K562 (cell line): ENCODE measurements at regions not wholly inside any gene's neighbourhood (a gene's known extent, or its start where the extent isn't known, plus 50 kb on each side); places are given as distances from the start of the nearest gene placed in this dataset.
"Not testable (repeated sequence)": the region's sequence is repeated elsewhere in the genome, so short reads cannot be mapped to it uniquely, and the experiment has no call there.

ENCODE experiments used
- ATAC-seq: fragments of 200-7000 bp; cut with Tn5 transposase; 3 replicates; pipeline ENCODE4 v1.9.1; 2020; ENCODE audit warnings: moderate library complexity
- BruUV-seq: library from RNA; stranded (reverse); fragments of 400-500 nt; replicated peaks from 2 replicates; lab custom pipeline; 2021; lab: Mats Ljungman, UMichigan
- CTCF ChIA-PET: fragments of 300-600 bp; formaldehyde crosslinking; extraction: SDS; loops from one replicate; lab custom pipeline; 2021; ENCODE audit warnings: low intra/inter-chr PET ratio; lab: Yijun Ruan, JAX
- POLR2A ChIA-PET: fragments of 300-600, 350-650 bp; sonication (Branson Sonifier 250); formaldehyde crosslinking; extraction: SDS; loops from one replicate; lab custom pipeline; 2021; ENCODE audit warnings: antibody characterized with exemption, inconsistent platforms; lab: Yijun Ruan, JAX
- DNase-seq, 4 experiments: peaks; one replicate each; pipeline versions ENCODE4 v3.0.0 to v3.0.0-alpha.2; 2011 to 2018; ENCODE audit warnings: low spot score in 3 of 4, mixed read lengths in 3 of 4; ENCODE audit errors: extremely low read depth in 1 of 4
- FAIRE-seq: peaks from 2 replicates; lab custom pipeline; 2011; peaks lifted over from hg19 to GRCh38; lab: Jason Lieb, UNC
- H2AFZ ChIP-seq: 2 replicates; pipeline ENCODE4 v1.6.0; 2011; ENCODE audit warnings: low read depth, low read length, control low read depth, inconsistent platforms
- H3K27ac ChIP-seq: fragments of 200-600 bp; 3 replicates; pipeline ENCODE4 v1.8.0; 2011; ENCODE audit warnings: low read depth, mild to moderate bottlenecking, control low read depth, inconsistent platforms, low read length, moderate library complexity, mixed read lengths; ENCODE audit errors: extremely low read depth
- H3K27me3 ChIP-seq, 2 experiments: fragments of 300-600 bp in 1 of 2; 2 replicates in 1 of 2; 3 replicates in 1 of 2; pipeline versions ENCODE4 v1.6.0 to v1.8.0; 2011; ENCODE audit warnings: inconsistent platforms in 2 of 2, low read length in 2 of 2, mild to moderate bottlenecking in 1 of 2, mixed read lengths in 1 of 2, moderate library complexity in 1 of 2; ENCODE audit not compliant: control insufficient read depth in 2 of 2, insufficient read depth in 2 of 2
- H3K36me3 ChIP-seq: fragments of 300-600 bp; 3 replicates; pipeline ENCODE4 v1.8.0; 2011; ENCODE audit warnings: mild to moderate bottlenecking, low read length, inconsistent platforms; ENCODE audit not compliant: control insufficient read depth, insufficient read depth
- H3K4me1 ChIP-seq, 2 experiments: fragments of 200-600 bp in 1 of 2; replicated peaks in 1 of 2; 2 replicates in 1 of 2; 3 replicates in 1 of 2; pipeline versions ENCODE4 v1.5.1 to v1.8.0; 2011; ENCODE audit warnings: inconsistent platforms in 2 of 2, low read length in 2 of 2, mild to moderate bottlenecking in 1 of 2, mixed read lengths in 1 of 2, moderate library complexity in 1 of 2; ENCODE audit not compliant: control insufficient read depth in 2 of 2, insufficient read depth in 2 of 2
- H3K4me2 ChIP-seq: 2 replicates; pipeline ENCODE4 v1.6.1; 2011; ENCODE audit warnings: low read length, control low read depth, inconsistent platforms, mixed read lengths; ENCODE audit not compliant: insufficient read depth
- H3K4me3 ChIP-seq: fragments of 200-600 bp; sonication (generic), shearing (Covaris generic); 2 replicates; pipeline ENCODE4 v1.5.1; 2016; ENCODE audit warnings: control low read depth, inconsistent platforms
- H3K79me2 ChIP-seq: fragments of 200-600 bp; 3 replicates; pipeline ENCODE4 v1.8.0; 2011; ENCODE audit warnings: low read length, inconsistent platforms; ENCODE audit not compliant: control insufficient read depth, insufficient read depth
- H3K9ac ChIP-seq, 2 experiments: 2 replicates each; pipeline versions ENCODE4 v1.6.0 to v1.6.1; 2011; ENCODE audit warnings: low read depth in 2 of 2, low read length in 2 of 2, control low read depth in 1 of 2, inconsistent platforms in 1 of 2, mild to moderate bottlenecking in 1 of 2, mixed read lengths in 1 of 2; ENCODE audit not compliant: insufficient read depth in 1 of 2
- H3K9me1 ChIP-seq: one replicate; pipeline ENCODE4 v1.6.0; 2011; ENCODE audit warnings: inconsistent platforms, mild to moderate bottlenecking, low read length, moderate library complexity; ENCODE audit not compliant: control insufficient read depth, insufficient read depth
- H3K9me3 ChIP-seq: replicated peaks from 2 replicates; pipeline ENCODE4 v1.5.1; 2011; ENCODE audit warnings: low read depth, low read length, inconsistent platforms; ENCODE audit not compliant: control insufficient read depth, insufficient read depth
- H4K20me1 ChIP-seq: replicated peaks from 2 replicates; pipeline ENCODE4 v1.6.1; 2011; ENCODE audit warnings: low read length, inconsistent platforms, mixed read lengths; ENCODE audit not compliant: control insufficient read depth, insufficient read depth
- CTCF ChIP-seq, 3 experiments: IDR thresholded peaks in 2 of 3; conservative IDR thresholded peaks in 1 of 3; 2 replicates each; pipeline ENCODE4 v1.5.1; 2011 to 2012; ENCODE audit warnings: low read length in 3 of 3, mild to moderate bottlenecking in 3 of 3, control low read depth in 2 of 3, improper control_type of control experiment in 1 of 3, inconsistent platforms in 1 of 3, low read depth in 1 of 3, mixed read lengths in 1 of 3, moderate library complexity in 1 of 3; ENCODE audit not compliant: insufficient read depth in 2 of 3
- WGBS: fragments of 100-300 bp; shearing (Covaris generic); methylation state at CpG from one replicate; pipeline ENCODE4 v1.1.6; 2016; ENCODE audit warnings: low coverage, mixed read lengths; ENCODE audit not compliant: insufficient coverage; ENCODE audit errors: missing lambda C conversion rate; 5-methylcytosine and 5-hydroxymethylcytosine counted together
- in situ Hi-C: fragments of 300-500 bp; cut with MboI; formaldehyde crosslinking; loops from 4 replicates; pipeline ENCODE4 v1.15.0; 2018; ENCODE audit warnings: inconsistent platforms, mixed read lengths
- intact Hi-C: fragments of 100-400 bp; cut with micrococcal nuclease; formaldehyde crosslinking; loops from 2 replicates; pipeline ENCODE4 v1.14.2; 2022

- H3K79me2 ChIP-seq, DNase-seq, H3K36me3 ChIP-seq, H3K9ac ChIP-seq, H3K27me3 ChIP-seq, H3K27ac ChIP-seq, BruUV-seq, H3K4me3 ChIP-seq, H2AFZ ChIP-seq, POLR2A ChIA-PET, H3K9me1 ChIP-seq, FAIRE-seq, H4K20me1 ChIP-seq, ATAC-seq, H3K4me1 ChIP-seq, intact Hi-C loops, CTCF ChIA-PET, in situ Hi-C loops, H3K4me2 ChIP-seq, H3K9me3 ChIP-seq: not testable (repeated sequence)
- WGBS, result 15% methylated on average over 3 of the region's 3 CpGs
Measured at GRCh38 chr9:39811615-39812014, 456.1 kb downstream of the SPATA31A1 start.

- POLR2A ChIA-PET, H3K9ac ChIP-seq, H4K20me1 ChIP-seq, ATAC-seq, H3K27me3 ChIP-seq, H2AFZ ChIP-seq, CTCF ChIA-PET, H3K4me3 ChIP-seq, BruUV-seq, H3K9me1 ChIP-seq, H3K27ac ChIP-seq, in situ Hi-C loops, FAIRE-seq, H3K4me1 ChIP-seq, H3K79me2 ChIP-seq, intact Hi-C loops, H3K4me2 ChIP-seq, H3K9me3 ChIP-seq, H3K36me3 ChIP-seq: not testable (repeated sequence)
- WGBS, result 3% methylated on average over 4 of the region's 4 CpGs
- TF ChIP-seq CTCF (IDR thresholded peaks at IDR 0.05 in 2 of 3, conservative IDR thresholded peaks at IDR 0.05 in 1 of 3; ENCODE audit: insufficient read depth in 2 of 3, low read depth in 1 of 3, low read length in 3 of 3), result peak in 1 of 3 experiments; percentile 25; a peak in 2 of 6 replicates
- peak in 2 of 4 experiments; percentile 2 to 3 for DNase-seq
Measured at GRCh38 chr9:39828457-39828856, 473.0 kb downstream of the SPATA31A1 start.
